Heart left ventricle (tissue), 16 donors: ENCODE measurements at regions not wholly inside any gene's neighbourhood (a gene's known extent, or its start where the extent isn't known, plus 50 kb on each side); places are given as distances from the start of the nearest gene placed in this dataset.

Experiments used
- ATAC-seq, 4 donors: fragments of 200-7000 bp; cut with Tn5 transposase; one replicate each; pipeline ENCODE4 v1.9.1; 2020 to 2022; ENCODE audit warnings: moderate library complexity in 4 of 4, mild to moderate bottlenecking in 3 of 4, moderate number of reproducible peaks in 1 of 4
- DNase-seq, 5 donors: peaks; one replicate each; pipeline ENCODE4 v3.0.0-alpha.2; 2020
- H3K27ac ChIP-seq, 12 donors: fragments of 200-600 bp; sonication (generic) in 4 of 12; one replicate each; pipeline versions ENCODE4 v1.5.0 to v1.8.0; 2016 to 2022; ENCODE audit warnings: mild to moderate bottlenecking in 2 of 12
- H3K27me3 ChIP-seq, 9 donors: fragments of 200-600 bp; sonication (generic) in 2 of 9; one replicate each; pipeline versions ENCODE4 v1.5.1 to v1.8.0; 2016 to 2022; ENCODE audit warnings: mild to moderate bottlenecking in 3 of 9
- H3K36me3 ChIP-seq, 9 donors: fragments of 200-600 bp; sonication (generic) in 2 of 9; one replicate each; pipeline versions ENCODE4 v1.5.0 to v1.8.0; 2018 to 2022; ENCODE audit warnings: mild to moderate bottlenecking in 2 of 9
- H3K4me1 ChIP-seq, 12 donors: fragments of 200-600 bp; sonication (generic) in 4 of 12; one replicate each; pipeline versions ENCODE4 v1.5.0 to v1.8.0; 2016 to 2022; ENCODE audit warnings: mild to moderate bottlenecking in 3 of 12
- H3K4me3 ChIP-seq, 12 donors: fragments of 200-600 bp; sonication (generic) in 4 of 12; one replicate each; pipeline versions ENCODE4 v1.5.0 to v1.8.0; 2017 to 2022; ENCODE audit warnings: mild to moderate bottlenecking in 9 of 12, moderate library complexity in 4 of 12
- H3K9me3 ChIP-seq, 12 donors: fragments of 200-600 bp; sonication (generic) in 4 of 12; one replicate each; pipeline versions ENCODE4 v1.5.0 to v1.8.0; 2016 to 2022; ENCODE audit warnings: mild to moderate bottlenecking in 1 of 12
- POLR2A ChIP-seq, 2 donors: fragments of 450-650 bp; IDR thresholded peaks; one replicate each; pipeline ENCODE4 v1.6.1; 2017; ENCODE audit warnings: antibody characterized with exemption in 2 of 2, mild to moderate bottlenecking in 2 of 2, moderate library complexity in 2 of 2
- WGBS, 4 donors: extraction: QIAGEN DNeasy Blood & Tissue Kit in 2 of 4; methylation state at CpG; one replicate each; pipeline versions ENCODE4 v1.1.5 to v1.1.7; 2013 to 2018; 5-methylcytosine and 5-hydroxymethylcytosine counted together
- intact Hi-C, 10 donors: fragments of 100-400 bp; cut with DNase I; formaldehyde crosslinking; loops; one replicate each; pipeline versions ENCODE4 v1.11.1 to v1.14.2; 2022
- TF ChIP-seq, protein P1 (sequence below), 12 donors: fragments of 200-600 bp; sonication (generic) in 4 of 12; IDR thresholded peaks; one replicate each; pipeline versions ENCODE4 v1.5.0 to v1.8.0; 2018 to 2022; ENCODE audit warnings: antibody characterized with exemption in 12 of 12, mild to moderate bottlenecking in 5 of 12
- donor health status: ischemic (EF 13 %, LVEDD 7.1; RV severe dilation, severe dysfunction).
- donor health status: healthy with polysubstance abuse.
- donor health status: DM: no; HTN: yes; CAD: no.
- donor health status: DM: no; HTN: no; CAD: no.
- donor health status: ischemic (EF 25% LVEDD 6.9; RV normal size, moderate dysfunction).
- donor health status: ischemic (EF 25% LVEDD 5.7; RV mildly dilated, moderate dysfunction).
- donor health status: healthy.
- donor health status: DM: yes; HTN: yes; CAD: no.
- donor health status: ischemic (EF 35%, LVEDD 5.7; RV mildly dilated, moderate dysfunction).
- donor health status: nonischemic (EF 11% LVEDD 7.7; RV severe dilation, severe dysfunction).
- donor health status: DM: yes; HTN: yes; CAD: no.
- donor health status: PGD.
- donor health status: ischemic (EF 29% LVEDD 5.4; RV normal size, mild dysfunction).
- donor health status: nonischemic (EF 23%, LVEDD 6.1; RV moderate dilation, normal function).

DNA sequence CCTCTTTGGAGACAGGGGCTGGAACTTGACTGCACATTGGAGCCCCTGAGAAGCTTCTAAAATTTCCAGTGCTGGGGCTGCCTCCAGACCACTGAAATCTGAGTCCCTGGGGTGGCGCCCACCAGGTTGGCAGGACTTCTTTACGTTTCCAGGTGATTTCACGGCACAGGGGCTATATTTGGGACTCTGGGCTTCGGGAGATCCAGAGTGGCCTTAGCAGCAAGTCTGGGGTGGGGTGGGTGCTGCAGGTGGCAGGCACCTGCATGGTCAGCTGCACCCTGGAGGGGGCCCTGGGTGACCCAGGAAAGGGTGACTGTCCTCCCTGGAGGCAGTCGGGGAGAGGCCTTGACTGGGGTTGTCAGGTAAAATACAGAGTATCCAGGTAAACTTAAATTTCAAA lies 135.5 kb upstream of the PHACTR3 start:
- no peak for ATAC-seq

DNA sequence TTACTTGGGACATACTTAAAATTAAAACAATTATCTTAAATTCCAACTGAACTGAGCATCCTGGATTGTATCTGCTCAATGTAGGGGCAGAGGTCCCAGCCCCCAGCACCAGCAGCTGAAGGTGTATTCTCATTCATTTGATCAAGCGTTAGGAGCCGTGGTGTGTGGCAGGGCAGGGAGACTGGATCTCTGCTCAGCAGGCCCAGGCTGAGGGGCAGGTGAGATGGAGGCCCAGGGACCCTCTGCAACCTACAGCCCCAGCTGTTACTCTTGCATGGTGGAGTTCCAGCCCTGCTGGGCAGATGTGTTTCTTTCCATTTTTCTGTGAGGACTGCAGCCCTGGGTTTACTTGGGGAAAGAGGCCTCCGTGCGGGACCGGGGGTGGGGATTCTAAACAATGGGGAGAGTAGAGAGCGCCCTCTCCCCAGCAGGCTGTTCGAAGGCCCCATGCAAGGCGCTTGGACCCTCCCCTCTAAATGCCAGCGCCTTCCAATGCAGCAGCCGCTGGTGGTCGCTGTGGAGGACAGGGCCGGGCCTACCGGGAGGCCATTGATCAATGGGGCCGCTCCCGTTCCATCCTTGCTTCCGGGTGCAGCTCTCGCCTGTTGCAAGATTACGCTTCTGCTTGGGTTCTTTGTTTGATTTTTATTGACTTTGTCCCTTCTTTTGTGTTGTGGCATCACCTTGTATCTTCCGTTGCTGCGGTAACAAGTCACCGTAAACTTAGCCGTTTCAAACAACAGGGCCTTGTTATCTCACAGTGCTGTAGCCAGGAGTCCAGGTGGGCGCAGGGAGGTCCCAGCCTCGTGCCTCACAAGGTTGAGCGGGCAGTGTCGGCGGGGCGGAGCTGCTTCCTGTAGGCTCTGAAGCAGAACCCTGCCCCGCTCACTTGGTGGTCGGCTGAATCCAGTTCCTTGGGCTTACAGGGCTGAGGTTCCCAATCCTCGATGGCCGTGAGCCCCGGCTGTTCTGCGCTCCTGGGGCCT lies 134.8 kb upstream of the PHACTR3 start:
- no peaks in the 10 kb centered on the region for H3K36me3 ChIP-seq
- WGBS, 4 donors: 74 to 81% (median 78%) methylated on average over 34 of the region's 34 CpGs
- no peak overlapping the region for H3K4me3 ChIP-seq
- no peak overlapping the region for H3K27ac ChIP-seq
- H3K9me3 ChIP-seq: no peaks in the 10 kb centered on the region
- intact Hi-C loops: no loop called here
- DNase-seq (no peak), ATAC-seq (no peak)
- H3K27me3 ChIP-seq: peaks cover 0 to 13% (median 0%) of the 10 kb centered on the region in 9 donors
- no peak for TF ChIP-seq POLR2A (IDR thresholded peaks at IDR 0.05)
- TF ChIP-seq, protein P1, sequence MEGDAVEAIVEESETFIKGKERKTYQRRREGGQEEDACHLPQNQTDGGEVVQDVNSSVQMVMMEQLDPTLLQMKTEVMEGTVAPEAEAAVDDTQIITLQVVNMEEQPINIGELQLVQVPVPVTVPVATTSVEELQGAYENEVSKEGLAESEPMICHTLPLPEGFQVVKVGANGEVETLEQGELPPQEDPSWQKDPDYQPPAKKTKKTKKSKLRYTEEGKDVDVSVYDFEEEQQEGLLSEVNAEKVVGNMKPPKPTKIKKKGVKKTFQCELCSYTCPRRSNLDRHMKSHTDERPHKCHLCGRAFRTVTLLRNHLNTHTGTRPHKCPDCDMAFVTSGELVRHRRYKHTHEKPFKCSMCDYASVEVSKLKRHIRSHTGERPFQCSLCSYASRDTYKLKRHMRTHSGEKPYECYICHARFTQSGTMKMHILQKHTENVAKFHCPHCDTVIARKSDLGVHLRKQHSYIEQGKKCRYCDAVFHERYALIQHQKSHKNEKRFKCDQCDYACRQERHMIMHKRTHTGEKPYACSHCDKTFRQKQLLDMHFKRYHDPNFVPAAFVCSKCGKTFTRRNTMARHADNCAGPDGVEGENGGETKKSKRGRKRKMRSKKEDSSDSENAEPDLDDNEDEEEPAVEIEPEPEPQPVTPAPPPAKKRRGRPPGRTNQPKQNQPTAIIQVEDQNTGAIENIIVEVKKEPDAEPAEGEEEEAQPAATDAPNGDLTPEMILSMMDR (IDR thresholded peaks at IDR 0.05): no peak
- H3K4me1 ChIP-seq: no peaks in the 10 kb centered on the region

More for the DNA sequence above, 135.5 kb upstream of the PHACTR3 start:
- no peaks in the 10 kb centered on the region for H3K9me3 ChIP-seq
- TF ChIP-seq, protein P1 (IDR thresholded peaks at IDR 0.05): no peak
- TF ChIP-seq POLR2A (IDR thresholded peaks at IDR 0.05): no peak
- no peak overlapping the region for H3K4me3 ChIP-seq
- no peak overlapping the region for H3K27ac ChIP-seq
- intact Hi-C loops: no loop called here
- DNase-seq: no peak
- no peaks in the 10 kb centered on the region for H3K4me1 ChIP-seq
- H3K36me3 ChIP-seq: no peaks in the 10 kb centered on the region
- H3K27me3 ChIP-seq: peaks cover 0 to 13% (median 0%) of the 10 kb centered on the region in 9 donors
- 76 to 91% (median 81%) methylated on average over 4 to 5 of the region's 5 CpGs for WGBS, 4 donors

DNA sequence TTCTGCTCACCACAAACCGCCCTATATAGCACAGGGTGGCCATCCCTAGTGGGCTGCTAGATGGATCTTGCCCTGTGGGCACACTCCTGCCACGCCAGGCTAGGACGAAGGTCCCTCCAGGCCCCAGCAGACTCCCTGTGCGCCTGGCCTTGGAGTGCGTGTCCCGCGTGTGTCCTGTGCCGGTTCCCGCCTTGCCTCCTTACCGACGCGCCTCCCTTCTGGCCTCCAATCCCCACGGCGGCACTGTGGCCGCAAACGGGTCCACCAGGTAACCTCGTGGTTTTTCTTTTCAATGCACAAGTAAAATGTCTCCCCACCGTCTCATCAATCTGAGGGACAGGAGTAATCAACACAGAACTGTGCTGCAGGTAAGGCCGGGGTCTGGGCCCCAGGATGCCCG lies 133.8 kb upstream of the PHACTR3 start:
- no peak overlapping the region for H3K4me3 ChIP-seq
- no peaks in the 10 kb centered on the region for H3K9me3 ChIP-seq
- H3K4me1 ChIP-seq: no peaks in the 10 kb centered on the region
- no peak overlapping the region for H3K27ac ChIP-seq
- H3K27me3 ChIP-seq: peaks cover 0 to 16% (median 0%) of the 10 kb centered on the region in 9 donors
- H3K36me3 ChIP-seq: no peaks in the 10 kb centered on the region
- ATAC-seq (peak in 1 of 4 donors; percentile 17), DNase-seq (no peak)
- TF ChIP-seq, protein P1 (IDR thresholded peaks at IDR 0.05): no peak
- no peak for TF ChIP-seq POLR2A (IDR thresholded peaks at IDR 0.05)
- 91 to 95% (median 93%) methylated on average over 20 of the region's 20 CpGs for WGBS, 4 donors
- intact Hi-C loops: no loop called here

DNA sequence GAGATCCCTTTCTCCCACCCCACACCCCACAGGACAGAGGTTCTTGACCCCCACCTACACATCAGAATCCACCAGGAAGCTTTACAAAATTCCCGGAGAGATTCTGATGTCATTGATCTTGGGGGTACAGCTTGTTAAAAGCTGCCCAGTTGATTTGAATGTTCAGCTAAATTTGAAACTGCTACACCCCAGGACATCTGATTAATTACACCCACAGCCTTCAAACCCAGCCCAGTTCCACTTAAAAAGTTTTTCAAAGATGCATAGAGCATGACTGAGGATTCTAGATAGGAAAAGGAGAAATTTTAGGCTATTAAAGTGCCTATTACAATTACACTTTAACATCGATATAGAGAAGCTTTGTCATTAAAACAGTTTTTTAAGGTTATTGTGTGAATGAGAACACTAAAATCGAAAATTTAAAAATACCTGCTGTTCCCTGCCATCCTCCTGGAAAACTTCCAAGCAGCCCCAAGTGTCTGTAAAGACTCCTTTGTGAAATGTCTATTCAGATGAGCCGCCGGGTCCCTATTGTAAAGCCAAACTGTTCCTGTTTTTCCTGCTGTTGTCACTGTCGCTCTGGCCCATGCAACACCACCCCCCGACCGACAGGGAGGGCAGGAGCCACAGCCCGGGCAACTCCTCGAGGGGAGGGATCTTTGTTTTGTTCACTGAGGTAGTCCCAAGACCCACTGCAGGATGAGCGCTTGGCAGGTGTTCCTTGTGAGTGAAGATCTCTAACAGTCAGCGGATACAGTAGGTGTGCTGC lies 132.5 kb upstream of the PHACTR3 start:
- Histone ChIP-seq H3K27ac (no peak overlapping the region), H3K9me3 (no peaks in the 10 kb centered on the region), H3K4me3 (no peak overlapping the region), H3K27me3 (peaks cover 0 to 16% (median 0%) of the 10 kb centered on the region in 9 donors), H3K36me3 (no peaks in the 10 kb centered on the region), H3K4me1 (no peaks in the 10 kb centered on the region)
- 56 to 72% (median 69%) methylated on average over 11 to 12 of the region's 12 CpGs for WGBS, 4 donors
- ATAC-seq (no peak), DNase-seq (no peak)
- intact Hi-C loops: no loop called here
- TF ChIP-seq, protein P1 (IDR thresholded peaks at IDR 0.05): no peak
- TF ChIP-seq POLR2A (IDR thresholded peaks at IDR 0.05): no peak
